Stimulated activated CD4-positive, alpha-beta T cell treated with anti-CD3 and anti-CD28 coated beads, Interleukin-2, amount 100 ng/mL, for 48 hours (primary cell): ENCODE measurements at regions not wholly inside any gene's neighbourhood (a gene's known extent, or its start where the extent isn't known, plus 50 kb on each side); places are given as distances from the start of the nearest gene placed in this dataset.
"Not testable (repeated sequence)": the region's sequence is repeated elsewhere in the genome, so short reads cannot be mapped to it uniquely, and the experiment has no call there.

Experiments
- DNase-seq, 2 donors: peaks; one replicate each; pipeline ENCODE4 v3.0.0-alpha.2; 2020

DNA sequence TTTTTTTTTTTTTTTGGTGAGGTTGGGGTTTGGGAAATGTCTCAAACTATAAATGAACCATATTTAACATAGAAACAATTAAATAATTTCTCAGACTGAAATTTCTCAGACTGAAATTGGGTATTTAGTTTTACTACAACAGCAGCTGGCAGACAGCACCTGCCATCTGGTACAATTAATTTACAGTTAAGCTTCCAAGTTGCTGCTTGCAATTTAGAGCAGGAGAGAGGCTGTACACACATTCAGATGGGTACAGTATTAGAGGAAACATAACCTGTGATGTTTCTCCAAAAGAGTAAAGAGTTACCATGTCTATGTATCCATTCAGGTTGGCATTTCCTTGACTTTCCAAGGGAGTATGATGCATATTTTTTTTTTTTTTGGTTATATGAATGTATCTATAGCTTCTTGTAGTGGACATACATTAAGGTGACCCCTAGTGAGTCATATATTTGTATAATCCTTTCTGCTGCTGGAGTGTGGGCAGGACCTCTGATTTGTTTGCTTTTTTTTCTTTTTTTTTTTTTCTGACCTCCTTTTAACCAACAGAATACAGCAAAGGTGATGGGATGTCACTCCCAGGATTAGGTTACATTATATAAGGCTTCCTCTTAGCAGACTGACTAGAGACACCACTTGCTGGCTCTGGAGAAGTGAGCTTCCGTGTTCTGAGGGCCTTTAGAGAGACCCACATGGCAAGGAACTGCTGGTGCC lies 201.7 kb downstream of the PTH2R start:
- no peak for DNase-seq

DNA sequence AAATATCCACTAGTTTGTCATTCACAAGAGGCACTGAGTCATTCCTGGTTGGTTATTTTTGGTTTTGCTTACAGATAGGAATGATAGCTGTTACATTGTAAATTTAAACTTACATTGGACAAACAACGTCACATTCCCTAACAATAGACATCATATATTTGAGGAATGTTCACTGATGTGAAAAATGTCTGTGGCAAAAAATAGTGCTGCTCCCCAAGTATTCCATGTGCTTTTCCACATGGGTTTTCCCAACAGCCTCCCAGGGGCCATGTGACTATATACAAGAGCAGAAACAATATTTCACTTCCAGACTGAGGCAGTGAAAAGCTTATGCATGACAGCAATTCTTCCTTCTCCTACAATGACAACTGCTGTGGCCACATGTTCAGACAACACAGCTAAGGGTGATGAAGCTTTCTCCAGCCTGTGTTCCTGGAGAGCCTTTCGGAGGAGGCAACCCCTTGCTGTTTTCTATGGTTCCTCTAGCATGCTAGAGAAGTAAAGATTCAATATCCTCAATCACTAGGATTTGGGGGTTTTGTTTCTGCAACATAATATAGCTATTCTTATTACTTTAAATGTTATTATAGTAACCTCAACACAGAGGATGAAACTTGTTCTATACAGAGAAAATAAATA lies 202.7 kb downstream of the PTH2R start:
- DNase-seq, result no peak

GRCh38 chr2:208615675-208616074 lies 209.1 kb downstream of the PTH2R start:
- DNase-seq, result not testable (repeated sequence)

DNA sequence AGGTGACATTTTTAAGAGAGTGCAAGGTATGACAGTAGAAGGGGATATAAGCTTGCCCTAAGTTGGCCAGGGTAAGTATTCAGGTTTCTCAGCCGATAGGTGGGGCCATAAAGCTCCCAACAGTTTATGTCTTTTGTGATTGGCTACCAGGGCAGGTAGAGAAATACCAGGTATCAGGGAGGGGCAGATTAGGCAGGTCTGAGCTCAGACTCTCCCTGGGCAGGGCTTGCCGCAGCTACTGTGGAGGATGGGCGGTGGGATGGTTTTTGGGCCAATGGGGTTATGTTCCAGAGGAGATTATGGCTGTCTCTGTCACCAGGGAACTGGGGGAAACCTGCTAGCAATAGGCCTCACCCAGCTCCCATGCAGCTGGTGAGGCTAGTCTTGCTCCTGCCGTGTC lies 211.6 kb downstream of the PTH2R start:
- DNase-seq, result no peak

GRCh38 chr2:208619993-208620392 lies 213.4 kb downstream of the PTH2R start:
- DNase-seq, result no peak

GRCh38 chr2:208620487-208620978 lies 213.9 kb downstream of the PTH2R start:
- DNase-seq, result no peak

GRCh38 chr2:208627110-208627884 lies 220.7 kb downstream of the PTH2R start:
- no peak for DNase-seq

- DNase-seq, result no peak
Measured at GRCh38 chr2:208627916-208628315, 221.3 kb downstream of the PTH2R start.

GRCh38 chr2:208638059-208638458 lies 231.5 kb downstream of the PTH2R start:
- DNase-seq, result no peak

GRCh38 chr2:208642125-208642779 lies 235.7 kb downstream of the PTH2R start:
- no peak for DNase-seq

- no peak for DNase-seq
Measured at GRCh38 chr2:208643145-208643544, 236.6 kb downstream of the PTH2R start.

DNA sequence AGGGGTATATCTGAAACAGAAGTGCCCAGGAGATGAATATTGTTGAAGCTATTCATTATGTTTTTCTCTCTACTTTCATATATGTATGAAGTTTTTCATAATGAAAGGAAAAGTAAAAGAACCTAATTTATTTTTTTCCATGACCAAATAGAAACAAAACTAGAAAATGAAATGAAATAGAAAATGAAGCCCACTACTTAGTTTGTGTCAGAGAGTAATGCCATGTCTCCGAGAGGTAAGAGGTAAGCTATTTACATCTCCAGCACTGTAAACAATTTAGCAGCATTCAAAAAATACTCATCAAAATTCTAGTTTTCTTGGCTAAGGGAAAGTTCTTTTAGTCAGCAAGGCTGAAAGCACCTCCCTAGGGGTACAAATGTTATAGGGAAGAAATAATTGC lies 238.6 kb downstream of the PTH2R start:
- DNase-seq, result no peak

DNA sequence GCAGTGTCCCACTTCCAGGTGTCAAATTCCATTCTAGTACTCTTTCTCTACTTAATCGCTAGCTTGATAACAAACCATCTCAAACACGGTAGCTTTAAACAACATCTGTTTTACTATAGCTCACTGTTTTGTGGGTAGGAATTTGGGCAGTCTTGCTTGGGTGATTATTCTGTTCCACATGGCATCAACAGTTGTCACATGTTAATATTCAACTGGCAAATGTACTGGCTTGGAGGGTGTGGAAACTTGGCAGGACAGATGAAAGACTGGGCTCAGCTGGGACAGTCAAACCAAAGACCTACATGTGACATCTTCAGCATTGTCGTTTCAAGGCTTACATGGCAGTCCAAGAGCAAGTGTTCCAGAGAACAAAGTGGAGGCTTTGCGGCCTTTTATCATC lies 241.8 kb downstream of the PTH2R start:
- no peak for DNase-seq

DNA sequence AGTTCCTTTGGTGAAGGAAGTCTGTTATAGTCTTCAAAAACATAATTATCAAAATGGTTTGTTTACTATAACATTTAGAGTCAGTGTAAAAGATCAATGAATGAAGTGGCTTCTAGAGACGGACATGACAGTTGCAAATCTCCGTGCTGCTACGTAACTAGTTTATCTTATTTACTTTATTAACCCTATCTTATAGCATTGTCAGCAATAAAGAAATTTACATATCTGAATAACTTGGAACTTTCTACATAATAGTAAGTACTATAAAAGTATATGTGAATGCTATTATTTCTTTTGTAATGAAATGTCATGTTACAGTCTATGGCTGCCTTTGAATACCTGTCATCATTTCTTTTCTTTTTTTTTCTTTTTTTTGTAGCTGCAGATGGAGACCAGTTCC lies 246.8 kb downstream of the PTH2R start:
- no peak for DNase-seq

- DNase-seq, result no peak
Measured at GRCh38 chr2:208654056-208654455, 247.5 kb downstream of the PTH2R start.

DNA sequence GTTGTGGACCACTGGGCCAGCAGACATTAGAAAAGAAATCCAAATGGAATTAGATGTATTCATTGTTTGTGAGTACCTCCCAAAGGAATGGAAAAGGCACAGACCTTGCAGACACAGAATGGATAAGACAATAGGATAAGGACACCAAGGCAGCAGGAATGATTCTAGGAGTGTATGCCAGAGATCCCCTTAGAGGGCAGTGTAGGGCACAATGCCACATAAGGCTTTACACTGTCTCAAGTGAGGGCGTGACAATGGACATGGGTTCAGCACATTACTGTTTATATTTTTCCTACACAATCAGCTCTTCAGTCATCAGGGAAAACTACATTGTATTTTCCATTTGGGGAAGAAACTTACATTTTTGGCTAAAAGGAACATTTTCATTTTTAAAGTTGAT lies 250.9 kb downstream of the PTH2R start:
- DNase-seq, result no peak

DNA sequence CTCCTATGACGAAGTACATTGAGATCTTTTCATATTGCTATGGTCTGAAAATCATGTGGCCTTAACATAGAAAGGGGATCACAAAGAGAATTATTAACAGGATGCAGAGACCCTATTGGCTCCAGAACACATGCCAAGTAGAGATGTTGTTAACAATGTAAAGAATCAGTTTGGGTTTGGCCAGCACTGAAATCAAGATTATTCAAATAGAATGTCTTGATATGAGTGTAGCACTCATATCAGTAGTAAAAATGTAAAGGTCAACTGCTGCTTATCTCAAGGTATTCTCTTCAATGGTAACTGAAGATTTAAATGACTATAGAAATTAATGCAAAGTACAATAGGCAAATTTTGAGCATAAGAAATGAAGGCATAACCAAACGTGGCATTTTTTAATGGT lies 262.8 kb downstream of the PTH2R start:
- no peak for DNase-seq

DNA sequence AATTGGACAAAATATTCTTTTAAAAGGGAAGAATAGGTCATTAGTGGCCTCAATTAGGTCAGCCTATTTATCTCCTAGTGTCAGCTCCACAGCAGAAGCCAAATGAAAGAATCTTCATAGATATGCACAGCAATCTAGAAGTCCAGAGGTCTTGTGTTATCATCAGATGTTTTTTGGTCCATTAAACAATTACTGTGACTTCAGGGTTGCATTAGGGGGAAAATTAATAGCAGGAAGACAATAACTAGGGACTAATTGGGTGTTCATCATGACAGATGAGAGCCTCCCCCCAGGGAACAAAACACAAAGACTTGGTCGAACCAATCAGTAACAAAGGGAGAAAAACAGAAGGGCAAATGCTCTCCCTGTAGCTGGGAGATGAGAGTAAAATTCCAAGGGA lies 264.7 kb downstream of the PTH2R start:
- DNase-seq, result no peak

- DNase-seq, result no peak
Measured at GRCh38 chr2:208671886-208672680, 265.5 kb downstream of the PTH2R start.

DNA sequence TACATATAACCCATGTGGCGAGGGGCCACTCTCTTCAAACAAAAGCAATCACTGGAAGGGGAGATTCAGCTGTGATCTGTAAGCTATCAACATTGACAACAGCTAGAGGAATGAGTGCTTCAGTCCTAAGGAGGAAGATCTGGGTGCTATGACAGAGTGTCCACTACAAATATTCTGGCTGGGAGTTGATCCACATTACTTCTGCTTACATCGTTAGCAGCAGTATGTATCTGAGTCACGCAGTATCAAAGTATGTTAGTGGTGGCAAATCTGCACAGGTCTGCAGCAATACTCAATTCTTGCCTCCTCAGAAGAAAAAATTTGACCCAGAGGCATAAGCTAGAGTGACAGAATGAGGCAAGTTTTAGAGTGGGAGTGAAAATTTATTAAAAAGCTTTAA lies 267.0 kb downstream of the PTH2R start:
- DNase-seq, result no peak

GRCh38 chr2:208674919-208675318 lies 268.3 kb downstream of the PTH2R start:
- DNase-seq, result no peak

GRCh38 chr2:208685929-208686328 lies 279.3 kb downstream of the PTH2R start:
- DNase-seq, result not testable (repeated sequence)
